NCI-H1105 treated with DMSO at 0.1 percent for 48 hours (cell line): ENCODE measurements at regions not wholly inside any gene's neighbourhood (a gene's known extent, or its start where the extent isn't known, plus 50 kb on each side); places are given as distances from the start of the nearest gene placed in this dataset.
A peak's percentile ranks its signal among the peaks of the same experiment; 100 is the strongest.

Experiments
- DNase-seq: peaks from one replicate; lab custom pipeline; 2025; lab: John Stamatoyannopoulos, UW

- peak; percentile 76 for DNase-seq
Observed at GRCh38 chr14:60349663-60350365, 100.8 kb downstream of the PPM1A start.

- DNase-seq, result no peak
Observed at GRCh38 chr14:60350366-60350720, 101.3 kb downstream of the PPM1A start.

- DNase-seq, result no peak
Observed at GRCh38 chr14:60353420-60353819, 104.4 kb downstream of the PPM1A start.

GRCh38 chr14:60355768-60356167 is 106.7 kb downstream of the PPM1A start:
- DNase-seq, result no peak

GRCh38 chr14:60356386-60356785 is 107.4 kb downstream of the PPM1A start:
- DNase-seq, result no peak

GRCh38 chr14:60356906-60357550 is 108.0 kb downstream of the PPM1A start:
- DNase-seq, result peak; percentile 66

- no peak for DNase-seq
Observed at GRCh38 chr14:60357551-60358149, 108.6 kb downstream of the PPM1A start.

GRCh38 chr14:60363275-60363674 is 114.3 kb downstream of the PPM1A start:
- no peak for DNase-seq

GRCh38 chr14:60363687-60364086 is 114.7 kb downstream of the PPM1A start:
- no peak for DNase-seq

- DNase-seq, result no peak
Observed at GRCh38 chr14:60381909-60382308, 104.0 kb downstream of the C14orf39 start.
